Pancreas (tissue), 10 donors: ENCODE measurements at regions not wholly inside any gene's neighbourhood (a gene's known extent, or its start where the extent isn't known, plus 50 kb on each side); places are given as distances from the start of the nearest gene placed in this dataset.

Experiments used
- ATAC-seq, 4 donors: fragments of 200-7000 bp; cut with Tn5 transposase; one replicate each; pipeline versions ENCODE4 v1.8.0 to v1.9.1; 2020; ENCODE audit warnings: mild to moderate bottlenecking in 4 of 4, moderate library complexity in 4 of 4
- DNase-seq, 6 donors: peaks; one replicate each; pipeline ENCODE4 v3.0.0-alpha.2; 2020
- FAIRE-seq: peaks from 2 replicates; lab custom pipeline; 2012; peaks lifted over from hg19 to GRCh38; lab: Jason Lieb, UNC
- H3K27ac ChIP-seq, 4 donors: fragments of 200-600 bp; sonication (generic); 1 replicate in 3 of 4; 2 replicates in 1 of 4; pipeline versions ENCODE4 v1.5.0 to v1.8.0; 2020
- H3K27me3 ChIP-seq, 4 donors: fragments of 200-600 bp; one replicate each; pipeline ENCODE4 v1.8.0; 2021
- H3K36me3 ChIP-seq, 3 donors: fragments of 200-600 bp; sonication (generic) in 1 of 3; one replicate each; pipeline versions ENCODE4 v1.5.0 to v1.8.0; 2020 to 2021
- H3K4me1 ChIP-seq, 3 donors: fragments of 200-600 bp; one replicate each; pipeline ENCODE4 v1.8.0; 2021
- H3K4me3 ChIP-seq, 4 donors: fragments of 200-600 bp; sonication (generic) in 2 of 4; one replicate each; pipeline versions ENCODE4 v1.5.0 to v1.8.0; 2020 to 2021
- H3K9me3 ChIP-seq, 4 donors: fragments of 200-600 bp; one replicate each; pipeline ENCODE4 v1.8.0; 2021
- WGBS, 2 donors: extraction: QIAGEN DNeasy Blood & Tissue Kit; methylation state at CpG; one replicate each; pipeline ENCODE4 v1.1.7; 2013; 5-methylcytosine and 5-hydroxymethylcytosine counted together
- intact Hi-C, 3 donors: fragments of 100-400 bp; cut with DNase I; formaldehyde crosslinking; loops; one replicate each; pipeline versions ENCODE4 v1.11.1 to v1.14.2; 2022
- TF ChIP-seq, protein P1 (sequence below), 4 donors: fragments of 200-600 bp; sonication (generic) in 3 of 4; IDR thresholded peaks; one replicate each; pipeline versions ENCODE4 v1.5.0 to v1.8.0; 2021; ENCODE audit warnings: antibody characterized with exemption in 4 of 4
- donor health status: healthy with polysubstance abuse.
- donor health status: DM: no; HTN: no; CAD: no; lungs with moderate emphysema.
- donor health status: DM: no; HTN: no; CAD: no.
- donor health status: control.
- donor health status: control.
- donor health status: Bipolar disorder and iron deficiency.
- donor health status: DM: yes; HTN: yes; CAD: no.
- donor health status: DM: no; HTN: no; CAD: no.
- donor health status: DM: no; HTN: no; CAD: no.
- donor health status: DM: yes; HTN: yes; CAD: no.

GRCh38 chr3:153320585-153321128, 158.6 kb downstream of the RAP2B start:
- no peak overlapping the region for H3K4me3 ChIP-seq

GRCh38 chr3:153328690-153329089, 166.7 kb downstream of the RAP2B start:
- H3K4me1 ChIP-seq: no peaks in the 10 kb centered on the region
- no peaks in the 10 kb centered on the region for H3K36me3 ChIP-seq
- H3K27ac ChIP-seq: no peak overlapping the region
- no peaks in the 10 kb centered on the region for H3K9me3 ChIP-seq
- FAIRE-seq (no peak), DNase-seq (no peak), ATAC-seq (no peak)
- WGBS, 2 donors: 61 to 78% methylated on average over 2 of the region's 2 CpGs
- no peaks in the 10 kb centered on the region for H3K27me3 ChIP-seq
- TF ChIP-seq, protein P1, sequence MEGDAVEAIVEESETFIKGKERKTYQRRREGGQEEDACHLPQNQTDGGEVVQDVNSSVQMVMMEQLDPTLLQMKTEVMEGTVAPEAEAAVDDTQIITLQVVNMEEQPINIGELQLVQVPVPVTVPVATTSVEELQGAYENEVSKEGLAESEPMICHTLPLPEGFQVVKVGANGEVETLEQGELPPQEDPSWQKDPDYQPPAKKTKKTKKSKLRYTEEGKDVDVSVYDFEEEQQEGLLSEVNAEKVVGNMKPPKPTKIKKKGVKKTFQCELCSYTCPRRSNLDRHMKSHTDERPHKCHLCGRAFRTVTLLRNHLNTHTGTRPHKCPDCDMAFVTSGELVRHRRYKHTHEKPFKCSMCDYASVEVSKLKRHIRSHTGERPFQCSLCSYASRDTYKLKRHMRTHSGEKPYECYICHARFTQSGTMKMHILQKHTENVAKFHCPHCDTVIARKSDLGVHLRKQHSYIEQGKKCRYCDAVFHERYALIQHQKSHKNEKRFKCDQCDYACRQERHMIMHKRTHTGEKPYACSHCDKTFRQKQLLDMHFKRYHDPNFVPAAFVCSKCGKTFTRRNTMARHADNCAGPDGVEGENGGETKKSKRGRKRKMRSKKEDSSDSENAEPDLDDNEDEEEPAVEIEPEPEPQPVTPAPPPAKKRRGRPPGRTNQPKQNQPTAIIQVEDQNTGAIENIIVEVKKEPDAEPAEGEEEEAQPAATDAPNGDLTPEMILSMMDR (IDR thresholded peaks at IDR 0.05): no peak
- intact Hi-C loops: no loop called here
- no peak overlapping the region for H3K4me3 ChIP-seq

More at GRCh38 chr3:153320585-153321128, 158.6 kb downstream of the RAP2B start:
- DNase-seq: no peak
- no peaks in the 10 kb centered on the region for H3K27me3 ChIP-seq
- no peak for ATAC-seq
- FAIRE-seq: no peak
- intact Hi-C loops: no loop called here
- H3K36me3 ChIP-seq: no peaks in the 10 kb centered on the region
- H3K27ac ChIP-seq: no peak overlapping the region
- no peaks in the 10 kb centered on the region for H3K9me3 ChIP-seq
- H3K4me1 ChIP-seq: no peaks in the 10 kb centered on the region
- 42 to 43% methylated on average over 6 of the region's 6 CpGs for WGBS, 2 donors
- TF ChIP-seq, protein P1 (IDR thresholded peaks at IDR 0.05): no peak

GRCh38 chr3:153330901-153331300, 168.9 kb downstream of the RAP2B start:
- Histone ChIP-seq H3K4me3 (no peak overlapping the region), H3K27ac (no peak overlapping the region), H3K4me1 (no peaks in the 10 kb centered on the region), H3K36me3 (no peaks in the 10 kb centered on the region), H3K9me3 (no peaks in the 10 kb centered on the region), H3K27me3 (no peaks in the 10 kb centered on the region)
- TF ChIP-seq, protein P1 (IDR thresholded peaks at IDR 0.05): no peak
- intact Hi-C loops: no loop called here
- FAIRE-seq: no peak
- WGBS, 2 donors: 81 to 100% methylated on average over 1 of the region's 1 CpG
- no peak for DNase-seq
- ATAC-seq: no peak

DNA sequence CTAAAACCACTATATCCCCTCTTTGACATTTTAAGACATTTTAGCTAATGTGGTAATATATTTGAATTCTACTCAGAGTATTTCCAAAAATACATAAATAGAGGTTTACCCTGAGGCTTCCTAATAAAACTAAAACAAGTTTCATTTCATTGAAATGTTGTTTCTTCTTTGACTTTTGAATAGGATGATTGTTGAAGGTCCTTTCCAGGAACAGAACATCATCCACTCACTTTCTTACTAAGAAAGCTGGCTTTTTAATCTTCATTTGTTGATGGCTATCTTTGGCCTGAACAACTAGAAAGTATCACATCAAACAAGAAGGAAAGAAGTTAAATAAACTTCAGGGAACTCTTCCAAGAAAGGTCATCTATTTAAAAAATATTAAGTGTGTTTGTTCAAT, 169.7 kb downstream of the RAP2B start:
- Histone ChIP-seq H3K36me3 (no peaks in the 10 kb centered on the region), H3K4me3 (no peak overlapping the region), H3K27me3 (no peaks in the 10 kb centered on the region), H3K27ac (no peak overlapping the region), H3K4me1 (no peaks in the 10 kb centered on the region), H3K9me3 (no peaks in the 10 kb centered on the region)
- no peak for FAIRE-seq
- intact Hi-C loops: no loop called here
- ATAC-seq: no peak
- TF ChIP-seq, protein P1 (IDR thresholded peaks at IDR 0.05): no peak
- no peak for DNase-seq

- FAIRE-seq: no peak
- peak in 1 of 4 donors; percentile 32 for ATAC-seq
- Histone ChIP-seq H3K27me3 (no peaks in the 10 kb centered on the region), H3K4me1 (no peaks in the 10 kb centered on the region), H3K27ac (no peak overlapping the region), H3K4me3 (no peak overlapping the region), H3K9me3 (no peaks in the 10 kb centered on the region), H3K36me3 (no peaks in the 10 kb centered on the region)
- intact Hi-C loops: no loop called here
- TF ChIP-seq, protein P1 (IDR thresholded peaks at IDR 0.05): no peak
- no peak for DNase-seq
- WGBS, 2 donors: 92 to 94% methylated on average over 1 of the region's 1 CpG
Observed at GRCh38 chr3:153334558-153334957, 172.5 kb downstream of the RAP2B start.
